GM20000 (cell line): ENCODE measurements at regions not wholly inside any gene's neighbourhood (a gene's known extent, or its start where the extent isn't known, plus 50 kb on each side); places are given as distances from the start of the nearest gene placed in this dataset.

Experiments
- DNase-seq: peaks from one replicate; pipeline ENCODE4 v3.0.0; 2012; ENCODE audit warnings: low spot score
- CTCF ChIP-seq: IDR thresholded peaks from 2 replicates; pipeline ENCODE4 v1.5.1; 2012; ENCODE audit warnings: mild to moderate bottlenecking, control low read depth; ENCODE audit errors: extremely low read depth, missing control alignments

GRCh38 chr18:39033312-39033711, 1467.7 kb upstream of the CELF4 start:
- TF ChIP-seq CTCF, result no peak
- DNase-seq, result no peak

DNA sequence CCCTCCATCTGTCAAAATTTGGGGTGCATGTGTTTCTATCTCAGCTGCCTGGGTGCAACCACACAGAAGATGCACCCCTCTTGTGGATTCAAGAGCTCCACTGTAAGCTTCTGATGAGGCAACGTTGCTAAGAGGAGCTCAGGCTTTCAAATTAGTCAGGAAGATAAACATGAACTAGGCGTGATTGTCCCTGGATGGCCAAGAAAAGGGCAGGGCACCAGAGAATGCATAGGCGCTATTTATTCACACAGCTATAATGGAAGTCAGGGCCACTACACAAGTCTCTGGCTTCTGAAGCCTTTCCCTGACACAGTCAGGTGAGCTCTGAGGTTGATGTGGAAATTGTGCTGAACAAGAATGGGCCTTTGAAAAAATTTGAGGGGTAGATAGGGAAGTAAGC, 1466.0 kb upstream of the CELF4 start:
- no peak for DNase-seq
- no peak for TF ChIP-seq CTCF

GRCh38 chr18:39030124-39030655, 1464.6 kb upstream of the CELF4 start:
- DNase-seq, result no peak
- TF ChIP-seq CTCF, result no peak

DNA sequence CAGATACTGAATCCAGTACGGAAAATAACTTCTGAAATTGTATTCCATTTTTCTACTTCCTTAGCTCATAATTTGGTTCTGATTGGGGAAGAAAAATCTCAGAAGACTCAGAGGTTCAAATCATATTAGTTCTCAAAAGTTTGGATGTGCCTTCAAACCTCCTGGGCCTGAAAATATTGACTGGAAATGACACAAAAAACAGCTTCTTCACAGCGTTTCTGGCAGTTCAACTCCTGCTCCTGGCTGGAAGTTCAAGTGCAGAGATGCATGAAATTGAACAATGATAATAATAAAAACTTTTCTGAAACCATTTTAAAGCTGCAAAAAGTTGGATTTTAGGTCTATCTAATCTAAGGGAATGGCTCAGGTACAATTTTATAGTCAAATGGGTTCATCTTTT, 1459.9 kb upstream of the CELF4 start:
- TF ChIP-seq CTCF, result no peak
- no peak for DNase-seq

GRCh38 chr18:39019989-39020388, 1454.4 kb upstream of the CELF4 start:
- no peak for DNase-seq
- no peak for TF ChIP-seq CTCF

GRCh38 chr18:39007031-39007902, 1441.7 kb upstream of the CELF4 start:
- TF ChIP-seq CTCF, result no peak
- DNase-seq, result no peak

GRCh38 chr18:38996056-38996455, 1430.5 kb upstream of the CELF4 start:
- TF ChIP-seq CTCF, result no peak
- no peak for DNase-seq
